Embryonic facial prominence (tissue), 1 donor: ENCODE measurements at regions not wholly inside any gene's neighbourhood (a gene's known extent, or its start where the extent isn't known, plus 50 kb on each side); places are given as distances from the start of the nearest gene placed in this dataset.
"Not testable (repeated sequence)": the region's sequence is repeated elsewhere in the genome, so short reads cannot be mapped to it uniquely, and the experiment has no call there.

Experiments
- DNase-seq: peaks from one replicate; pipeline ENCODE4 v3.0.0-alpha.2; 2016; ENCODE audit errors: extremely low spot score

- no peak for DNase-seq
Measured at GRCh38 chr9:118644066-118644465, 725.2 kb downstream of the BRINP1 start.

- no peak for DNase-seq
Measured at GRCh38 chr9:118647331-118647730, 721.9 kb downstream of the BRINP1 start.

GRCh38 chr9:118650417-118650816, 718.8 kb downstream of the BRINP1 start:
- DNase-seq = no peak

- DNase-seq = no peak
Measured at GRCh38 chr9:118651511-118651910, 717.7 kb downstream of the BRINP1 start.

GRCh38 chr9:118652258-118652657, 717.0 kb downstream of the BRINP1 start:
- no peak for DNase-seq

GRCh38 chr9:118652912-118653311, 716.3 kb downstream of the BRINP1 start:
- no peak for DNase-seq

GRCh38 chr9:118659011-118659410, 710.2 kb downstream of the BRINP1 start:
- no peak for DNase-seq

- no peak for DNase-seq
Measured at GRCh38 chr9:118665226-118665919, 703.9 kb downstream of the BRINP1 start.

GRCh38 chr9:118670011-118670953, 699.0 kb downstream of the BRINP1 start:
- DNase-seq = no peak

GRCh38 chr9:118674942-118675341, 694.3 kb downstream of the BRINP1 start:
- no peak for DNase-seq

- not testable (repeated sequence) for DNase-seq
Measured at GRCh38 chr9:118677936-118678653, 691.1 kb downstream of the BRINP1 start.

GRCh38 chr9:118686959-118687358, 682.3 kb downstream of the BRINP1 start:
- DNase-seq = no peak

GRCh38 chr9:118689280-118689679, 680.0 kb downstream of the BRINP1 start:
- DNase-seq = no peak

- no peak for DNase-seq
Measured at GRCh38 chr9:118692613-118693012, 676.6 kb downstream of the BRINP1 start.

- no peak for DNase-seq
Measured at GRCh38 chr9:118693645-118694044, 675.6 kb downstream of the BRINP1 start.

- DNase-seq = not testable (repeated sequence)
Measured at GRCh38 chr9:118695249-118695648, 674.0 kb downstream of the BRINP1 start.

GRCh38 chr9:118701985-118702384, 667.2 kb downstream of the BRINP1 start:
- no peak for DNase-seq

GRCh38 chr9:118711843-118712242, 657.4 kb downstream of the BRINP1 start:
- DNase-seq = no peak

GRCh38 chr9:118721276-118721675, 648.0 kb downstream of the BRINP1 start:
- no peak for DNase-seq

- no peak for DNase-seq
Measured at GRCh38 chr9:118721923-118722322, 647.3 kb downstream of the BRINP1 start.

GRCh38 chr9:118729981-118730380, 639.3 kb downstream of the BRINP1 start:
- no peak for DNase-seq

GRCh38 chr9:118732998-118733397, 636.2 kb downstream of the BRINP1 start:
- DNase-seq = no peak
